T-helper 1 cell treated with Interleukin-12 subunit alpha and Interleukin-12 subunit beta and Interleukin-4 antibody, amounts not matched to agents 30 μg/mL and 1 μg/mL, for 36 hours (primary cell): ENCODE measurements at regions not wholly inside any gene's neighbourhood (a gene's known extent, or its start where the extent isn't known, plus 50 kb on each side); places are given as distances from the start of the nearest gene placed in this dataset.

ENCODE experiments used
- H3K27ac Mint-ChIP-seq: one replicate; pipeline ENCODE4 v1.8.0; 2021; ENCODE audit warnings: mild to moderate bottlenecking, mixed read lengths
- H3K27me3 Mint-ChIP-seq: one replicate; pipeline ENCODE4 v1.8.0; 2021; ENCODE audit warnings: low read depth, mixed read lengths
- H3K36me3 Mint-ChIP-seq: one replicate; pipeline ENCODE4 v1.8.0; 2021; ENCODE audit warnings: low read depth, mixed read lengths
- H3K4me1 Mint-ChIP-seq: one replicate; pipeline ENCODE4 v1.8.0; 2021; ENCODE audit warnings: low read depth, mixed read lengths
- H3K4me3 Mint-ChIP-seq: one replicate; pipeline ENCODE4 v1.8.0; 2021; ENCODE audit warnings: mild to moderate bottlenecking, moderate library complexity, mixed read lengths
- H3K9me3 Mint-ChIP-seq: one replicate; pipeline ENCODE4 v1.8.0; 2021; ENCODE audit warnings: mixed read lengths

- no peak overlapping the region for H3K4me3 Mint-ChIP-seq
- H3K27ac Mint-ChIP-seq = no peak overlapping the region
- no peaks in the 10 kb centered on the region for H3K4me1 Mint-ChIP-seq
- H3K9me3 Mint-ChIP-seq = peaks cover 3% of the 10 kb centered on the region
- H3K36me3 Mint-ChIP-seq = peaks cover 7% of the 10 kb centered on the region
- H3K27me3 Mint-ChIP-seq = no peaks in the 10 kb centered on the region
These were observed 365.7 kb downstream of the SEC14L1 start for GRCh38 chr17:77506371-77506991.

GRCh38 chr17:77507111-77507885 is 366.5 kb downstream of the SEC14L1 start:
- peaks cover 7% of the 10 kb centered on the region for H3K36me3 Mint-ChIP-seq
- H3K4me1 Mint-ChIP-seq = peaks cover 4% of the 10 kb centered on the region
- no peak overlapping the region for H3K4me3 Mint-ChIP-seq
- H3K9me3 Mint-ChIP-seq = peaks cover 8% of the 10 kb centered on the region
- H3K27me3 Mint-ChIP-seq = no peaks in the 10 kb centered on the region
- no peak overlapping the region for H3K27ac Mint-ChIP-seq

DNA sequence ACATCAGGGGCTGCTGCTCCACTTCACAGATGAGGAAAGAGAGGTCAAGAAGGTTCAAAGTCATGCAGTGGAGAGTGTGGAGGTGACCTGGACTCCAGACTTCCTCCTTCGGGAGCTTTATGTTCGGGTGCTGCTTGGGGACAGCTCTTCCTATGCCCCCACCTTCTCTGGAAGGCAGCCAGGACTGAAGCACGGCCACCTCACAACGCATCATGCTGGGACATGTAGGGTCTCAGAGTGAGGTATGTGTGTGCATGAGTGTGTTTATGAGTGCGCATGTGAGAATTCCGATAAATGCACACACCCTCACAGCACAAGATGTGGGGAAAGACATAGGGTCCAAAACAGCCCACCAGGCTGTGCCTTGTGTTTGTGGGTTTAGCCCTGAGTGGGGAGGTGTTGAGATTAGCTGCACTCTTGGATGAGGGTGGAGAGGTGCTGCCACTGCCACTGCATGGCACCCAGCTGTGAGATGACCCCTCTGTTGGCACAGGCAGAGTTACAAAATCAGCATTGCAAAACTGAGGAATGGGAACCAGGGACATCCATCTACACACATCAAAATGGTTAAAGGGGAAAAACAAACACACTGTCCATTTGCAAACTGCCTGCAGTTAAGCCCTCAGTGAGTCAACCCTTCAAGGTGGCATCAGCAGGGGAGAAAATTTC is 367.4 kb downstream of the SEC14L1 start:
- no peak overlapping the region for H3K4me3 Mint-ChIP-seq
- no peaks in the 10 kb centered on the region for H3K27me3 Mint-ChIP-seq
- H3K4me1 Mint-ChIP-seq = peaks cover 4% of the 10 kb centered on the region
- peaks cover 11% of the 10 kb centered on the region for H3K36me3 Mint-ChIP-seq
- H3K27ac Mint-ChIP-seq = no peak overlapping the region
- peaks cover 12% of the 10 kb centered on the region for H3K9me3 Mint-ChIP-seq

DNA sequence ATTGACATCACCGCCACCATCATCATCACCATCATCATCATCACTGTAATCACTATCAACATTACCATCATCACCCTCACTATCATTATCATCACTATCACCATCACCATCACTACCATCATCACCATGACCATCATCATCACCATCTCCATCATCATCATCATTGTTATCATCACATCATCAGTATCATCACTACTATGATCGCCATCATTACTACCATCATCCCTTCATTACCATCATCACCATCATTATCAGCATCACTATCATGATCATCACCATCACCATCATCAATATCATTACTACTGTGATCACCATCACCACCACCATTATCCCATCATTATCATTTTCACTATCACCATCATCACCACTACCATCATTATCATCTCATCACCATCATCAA is 368.3 kb downstream of the SEC14L1 start:
- no peak overlapping the region for H3K27ac Mint-ChIP-seq
- H3K36me3 Mint-ChIP-seq = peaks cover 11% of the 10 kb centered on the region
- H3K9me3 Mint-ChIP-seq = peaks cover 12% of the 10 kb centered on the region
- no peaks in the 10 kb centered on the region for H3K27me3 Mint-ChIP-seq
- H3K4me3 Mint-ChIP-seq = no peak overlapping the region
- peaks cover 4% of the 10 kb centered on the region for H3K4me1 Mint-ChIP-seq

DNA sequence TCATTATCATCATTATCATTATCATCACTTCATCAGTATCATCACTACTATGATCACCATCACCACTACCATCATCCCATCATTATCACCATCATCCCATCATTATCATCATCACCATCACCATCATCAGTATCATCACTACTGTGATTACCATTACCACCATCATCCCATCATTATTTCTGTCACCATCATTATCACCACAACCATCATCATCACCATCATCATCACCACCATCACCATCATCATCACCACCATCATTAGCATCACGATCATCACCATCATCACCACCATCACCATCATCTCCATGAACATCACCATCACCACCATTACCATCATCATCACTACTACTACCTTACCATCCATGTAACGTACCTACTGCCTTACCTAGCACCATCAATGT is 368.8 kb downstream of the SEC14L1 start:
- H3K27ac Mint-ChIP-seq = no peak overlapping the region
- peaks cover 11% of the 10 kb centered on the region for H3K36me3 Mint-ChIP-seq
- H3K27me3 Mint-ChIP-seq = no peaks in the 10 kb centered on the region
- H3K9me3 Mint-ChIP-seq = peaks cover 12% of the 10 kb centered on the region
- H3K4me3 Mint-ChIP-seq = no peak overlapping the region
- H3K4me1 Mint-ChIP-seq = peaks cover 4% of the 10 kb centered on the region

DNA sequence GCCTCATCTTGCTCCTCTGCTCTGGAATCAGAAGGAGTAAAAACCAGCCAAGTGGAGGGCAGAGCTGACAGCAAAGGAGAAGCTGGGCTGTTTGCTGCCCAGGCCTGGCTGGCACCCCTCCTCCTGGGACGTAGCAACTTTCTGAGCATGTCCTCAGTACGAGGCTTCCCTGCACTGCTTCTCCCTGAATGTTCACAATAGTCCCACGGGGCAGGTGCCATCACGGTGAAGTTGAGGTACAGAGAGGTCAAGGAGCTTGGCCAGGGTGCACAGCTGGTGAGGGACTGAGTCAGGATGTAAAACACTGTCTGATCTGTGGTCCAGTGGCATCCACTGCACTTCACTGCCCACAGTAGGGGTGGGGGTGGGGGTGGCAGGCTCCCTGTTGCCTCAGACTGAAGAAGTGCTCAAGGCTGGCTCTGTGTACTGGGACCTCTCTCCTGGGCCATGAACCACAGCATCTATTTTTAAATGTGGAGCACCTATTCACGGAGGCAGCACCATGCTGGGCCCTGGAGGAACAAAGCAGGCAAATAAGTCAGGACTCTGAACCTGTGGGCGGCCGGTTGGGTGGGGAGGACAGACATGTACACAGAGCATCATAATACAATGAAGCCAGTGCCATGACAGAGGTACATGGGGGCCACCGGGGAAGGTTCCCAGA is 369.5 kb downstream of the SEC14L1 start:
- Mint-ChIP-seq H3K4me1 (peaks cover 4% of the 10 kb centered on the region), H3K36me3 (peaks cover 11% of the 10 kb centered on the region), H3K9me3 (peaks cover 12% of the 10 kb centered on the region), H3K27ac (no peak overlapping the region), H3K4me3 (no peak overlapping the region), H3K27me3 (no peaks in the 10 kb centered on the region)

DNA sequence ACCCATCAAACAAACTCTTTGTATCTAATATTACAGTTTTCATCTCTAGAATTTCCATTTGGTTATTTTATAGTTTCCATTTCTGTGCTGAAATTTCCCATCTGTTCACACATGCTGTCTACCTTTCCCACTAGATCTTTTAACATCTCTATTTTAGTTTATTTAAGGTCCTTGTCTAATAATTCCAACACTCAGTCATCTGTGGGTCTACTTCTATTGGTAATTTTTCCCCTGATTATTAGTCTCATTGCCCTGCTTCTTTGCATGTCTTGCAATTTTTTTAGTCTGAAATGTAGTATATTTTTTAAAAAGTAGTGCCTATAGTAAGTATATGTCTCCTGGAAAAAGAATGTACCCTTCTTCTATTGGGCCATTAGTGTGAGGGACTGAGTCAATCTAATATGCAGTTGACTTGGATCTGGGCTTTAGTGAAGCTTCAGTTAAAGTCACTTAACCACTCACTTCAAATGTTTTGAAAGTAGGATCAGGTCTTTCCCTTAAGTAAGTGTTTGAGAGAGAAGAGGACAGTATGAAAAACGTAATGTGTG is 370.8 kb downstream of the SEC14L1 start:
- Mint-ChIP-seq H3K4me3 (no peak overlapping the region), H3K27ac (peak overlapping the region; percentile 29)

DNA sequence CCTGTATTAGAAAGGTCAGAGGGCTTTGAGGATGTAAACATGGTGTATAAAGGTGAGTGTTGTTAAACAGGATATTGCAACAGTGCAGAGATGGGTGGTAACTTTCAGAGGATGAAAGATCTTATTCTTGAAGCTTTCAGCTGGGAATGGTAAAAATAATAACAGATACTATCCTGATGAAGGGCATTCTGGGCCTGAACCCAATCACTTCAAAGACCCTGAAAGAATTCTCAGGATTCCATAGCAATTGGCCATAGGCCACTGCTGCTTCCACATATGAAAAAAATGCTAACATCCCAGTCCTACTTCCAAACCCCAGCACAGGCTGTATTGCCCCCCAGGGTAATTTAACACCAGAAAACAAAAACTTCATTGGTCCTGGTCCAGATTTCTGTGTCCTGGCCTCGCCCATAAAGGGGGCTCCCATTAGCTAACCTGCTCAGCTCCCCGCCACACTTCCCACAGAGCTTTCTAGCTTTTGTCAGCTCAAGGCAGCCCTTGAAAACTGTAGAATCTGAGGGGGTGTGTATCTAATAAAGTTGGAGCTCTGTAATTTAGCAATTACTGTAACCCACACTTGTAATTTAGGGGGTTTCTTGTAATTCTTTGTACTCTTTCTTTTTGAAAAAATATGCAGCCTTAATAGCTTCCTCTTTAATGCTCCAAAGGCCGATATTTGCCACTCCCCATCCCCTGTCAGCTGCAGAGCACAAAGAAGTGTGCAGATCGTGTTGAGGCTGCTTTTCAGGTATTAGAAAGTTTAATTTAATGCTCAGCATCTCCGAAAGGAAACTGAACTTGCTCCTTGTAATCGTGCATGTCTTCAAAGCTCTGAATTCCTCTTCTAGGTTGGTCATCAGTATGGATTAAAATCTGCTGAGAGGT is 371.5 kb downstream of the SEC14L1 start:
- no peak overlapping the region for H3K4me3 Mint-ChIP-seq

More for the DNA sequence above, 370.8 kb downstream of the SEC14L1 start:
- Mint-ChIP-seq H3K27me3 (no peaks in the 10 kb centered on the region), H3K9me3 (peaks cover 12% of the 10 kb centered on the region), H3K36me3 (peaks cover 11% of the 10 kb centered on the region), H3K4me1 (peaks cover 4% of the 10 kb centered on the region)

DNA sequence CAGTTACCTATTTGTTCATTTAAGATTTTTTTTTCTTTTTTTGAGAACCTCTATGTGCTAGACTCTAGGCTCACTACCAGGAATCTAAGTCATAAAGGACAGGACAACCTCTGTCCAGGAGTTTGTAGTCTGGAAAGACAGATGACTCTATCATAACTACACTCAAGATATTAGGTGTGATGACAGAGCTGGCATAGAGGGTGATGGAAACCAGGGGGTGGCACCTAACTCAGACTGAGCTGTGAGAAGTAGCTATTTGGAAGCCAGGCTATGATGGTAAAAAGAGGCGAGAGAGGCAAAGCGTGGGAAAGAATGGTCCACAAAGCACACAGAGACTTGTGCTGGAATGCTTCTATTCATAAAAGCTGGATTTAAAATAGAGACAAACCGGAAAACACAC is 372.3 kb downstream of the SEC14L1 start:
- Mint-ChIP-seq H3K27me3 (no peaks in the 10 kb centered on the region), H3K4me1 (peaks cover 4% of the 10 kb centered on the region), H3K4me3 (no peak overlapping the region), H3K27ac (no peak overlapping the region), H3K36me3 (peaks cover 11% of the 10 kb centered on the region), H3K9me3 (peaks cover 12% of the 10 kb centered on the region)

More for the DNA sequence above, 371.5 kb downstream of the SEC14L1 start:
- Mint-ChIP-seq H3K9me3 (peaks cover 12% of the 10 kb centered on the region), H3K27ac (peak overlapping the region; percentile 29), H3K36me3 (peaks cover 11% of the 10 kb centered on the region), H3K4me1 (peaks cover 4% of the 10 kb centered on the region), H3K27me3 (no peaks in the 10 kb centered on the region)

DNA sequence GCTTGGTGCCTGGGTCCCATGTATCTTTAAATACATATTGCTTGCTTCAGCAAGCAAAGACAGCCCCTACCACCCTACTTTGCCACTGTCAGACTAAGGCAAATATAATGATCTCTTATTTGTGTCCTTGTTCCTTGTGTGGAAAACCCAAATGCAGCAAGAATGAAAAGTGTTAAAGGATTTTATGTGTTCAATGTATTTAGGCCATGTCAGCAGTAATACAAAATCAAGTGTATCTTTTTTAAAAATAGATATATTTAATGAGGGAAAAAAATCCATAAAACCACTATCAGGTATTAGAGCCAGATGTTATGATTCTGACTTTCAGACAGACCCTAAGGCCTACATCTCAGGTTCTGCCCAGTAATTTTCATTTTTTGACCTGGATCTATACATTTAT is 374.5 kb downstream of the SEC14L1 start:
- Mint-ChIP-seq H3K9me3 (peaks cover 12% of the 10 kb centered on the region), H3K4me3 (no peak overlapping the region), H3K27ac (no peak overlapping the region), H3K4me1 (peaks cover 4% of the 10 kb centered on the region), H3K27me3 (no peaks in the 10 kb centered on the region), H3K36me3 (peaks cover 11% of the 10 kb centered on the region)

DNA sequence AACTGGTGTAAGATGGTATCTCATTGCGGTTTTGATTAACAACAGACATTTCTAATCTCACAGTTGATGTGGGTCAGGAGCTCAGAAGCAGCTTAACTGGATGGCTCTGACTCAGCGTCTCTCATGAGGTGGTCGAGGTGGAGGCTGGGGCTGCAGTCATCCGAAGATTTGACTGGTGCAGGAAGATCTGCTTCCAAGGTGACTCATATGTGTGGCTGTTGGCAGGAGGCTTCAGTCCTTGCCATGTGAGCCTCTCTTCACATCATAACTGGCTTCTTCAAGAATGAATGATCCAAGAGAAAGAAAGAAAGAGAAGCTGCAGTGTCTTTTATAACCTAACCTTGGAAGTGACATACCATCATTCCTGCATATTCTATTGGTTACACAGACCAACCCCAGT is 376.1 kb downstream of the SEC14L1 start:
- H3K27ac Mint-ChIP-seq = no peak overlapping the region
- H3K4me3 Mint-ChIP-seq = no peak overlapping the region

GRCh38 chr17:77521076-77521475 is 380.3 kb downstream of the SEC14L1 start:
- Mint-ChIP-seq H3K4me3 (no peak overlapping the region), H3K27me3 (no peaks in the 10 kb centered on the region), H3K4me1 (no peaks in the 10 kb centered on the region), H3K9me3 (no peaks in the 10 kb centered on the region), H3K27ac (no peak overlapping the region), H3K36me3 (no peaks in the 10 kb centered on the region)

More for the DNA sequence above, 376.1 kb downstream of the SEC14L1 start:
- no peaks in the 10 kb centered on the region for H3K27me3 Mint-ChIP-seq
- peaks cover 5% of the 10 kb centered on the region for H3K9me3 Mint-ChIP-seq
- H3K4me1 Mint-ChIP-seq = peaks cover under 1% of the 10 kb centered on the region
- H3K36me3 Mint-ChIP-seq = peaks cover 5% of the 10 kb centered on the region

GRCh38 chr17:77523540-77523939 is 382.8 kb downstream of the SEC14L1 start:
- Mint-ChIP-seq H3K36me3 (no peaks in the 10 kb centered on the region), H3K4me3 (no peak overlapping the region), H3K27me3 (peaks cover 12% of the 10 kb centered on the region), H3K27ac (no peak overlapping the region), H3K9me3 (no peaks in the 10 kb centered on the region), H3K4me1 (no peaks in the 10 kb centered on the region)
